ENCODE measurements at regions not wholly inside any gene's neighbourhood (a gene's known extent, or its start where the extent isn't known, plus 50 kb on each side); places are given as distances from the start of the nearest gene placed in this dataset.

GRCh38 chr6:67887747-67888545 lies 747.1 kb upstream of the ADGRB3 start:
- TF ChIP-seq MAX (IDR thresholded peaks at IDR 0.05) (no peak), REST (IDR thresholded peaks at IDR 0.05; ENCODE audit: low read depth) (no peak), EP300 (IDR thresholded peaks at IDR 0.05; ENCODE audit: borderline replicate concordance) (no peak)
